NB4 (cell line): ENCODE measurements at regions not wholly inside any gene's neighbourhood (a gene's known extent, or its start where the extent isn't known, plus 50 kb on each side); places are given as distances from the start of the nearest gene placed in this dataset.

Source experiments
- DNase-seq: peaks from one replicate; pipeline ENCODE4 v3.0.0; 2010; ENCODE audit warnings: low read depth
- H3K4me3 ChIP-seq: one replicate; pipeline ENCODE4 v1.5.1; 2011; ENCODE audit warnings: mild to moderate bottlenecking, low read depth, low read length, moderate library complexity
- MYC ChIP-seq: IDR thresholded peaks from 2 replicates; pipeline ENCODE4 v1.6.1; 2011; ENCODE audit warnings: low read depth, low read length
- POLR2A ChIP-seq: IDR thresholded peaks from 2 replicates; pipeline ENCODE4 v1.6.1; 2011; ENCODE audit warnings: mild to moderate bottlenecking; ENCODE audit not compliant: insufficient read length; ENCODE audit errors: extremely low read depth
- TF ChIP-seq, protein P1 (sequence below): IDR thresholded peaks from one replicate; pipeline ENCODE4 v1.5.1; 2012; ENCODE audit warnings: low read depth, low read length
- TF ChIP-seq, protein P2 (sequence below): IDR thresholded peaks from 2 replicates; pipeline ENCODE4 v1.6.1; 2011; ENCODE audit warnings: low read depth, low read length

DNA sequence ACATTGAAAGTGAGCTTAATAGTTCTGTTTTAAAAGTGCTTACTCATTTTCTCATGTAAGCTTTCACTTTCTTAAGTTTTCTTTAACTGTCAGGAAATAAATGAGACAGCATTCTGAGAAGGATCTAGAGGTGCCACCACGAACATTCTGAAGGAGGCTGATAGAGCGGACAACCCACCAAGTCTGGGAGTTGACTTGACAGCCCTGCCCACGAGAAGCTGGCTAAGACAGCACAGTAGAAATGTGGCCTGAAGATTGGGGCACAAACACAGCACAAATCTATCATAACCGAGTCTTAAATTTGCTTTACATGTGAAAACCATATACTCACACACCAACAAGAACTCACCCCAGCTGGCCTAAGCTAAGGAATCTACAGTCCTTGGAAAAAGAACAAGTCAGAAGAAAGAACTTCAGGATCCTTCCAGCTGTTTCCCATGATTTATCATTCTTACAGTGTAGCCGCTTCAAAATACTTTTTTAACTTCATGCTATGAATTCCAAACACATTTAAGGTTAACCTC is 144.2 kb upstream of the TNFAIP3 start:
- H3K4me3 ChIP-seq: no peak overlapping the region
- TF ChIP-seq, protein P1, sequence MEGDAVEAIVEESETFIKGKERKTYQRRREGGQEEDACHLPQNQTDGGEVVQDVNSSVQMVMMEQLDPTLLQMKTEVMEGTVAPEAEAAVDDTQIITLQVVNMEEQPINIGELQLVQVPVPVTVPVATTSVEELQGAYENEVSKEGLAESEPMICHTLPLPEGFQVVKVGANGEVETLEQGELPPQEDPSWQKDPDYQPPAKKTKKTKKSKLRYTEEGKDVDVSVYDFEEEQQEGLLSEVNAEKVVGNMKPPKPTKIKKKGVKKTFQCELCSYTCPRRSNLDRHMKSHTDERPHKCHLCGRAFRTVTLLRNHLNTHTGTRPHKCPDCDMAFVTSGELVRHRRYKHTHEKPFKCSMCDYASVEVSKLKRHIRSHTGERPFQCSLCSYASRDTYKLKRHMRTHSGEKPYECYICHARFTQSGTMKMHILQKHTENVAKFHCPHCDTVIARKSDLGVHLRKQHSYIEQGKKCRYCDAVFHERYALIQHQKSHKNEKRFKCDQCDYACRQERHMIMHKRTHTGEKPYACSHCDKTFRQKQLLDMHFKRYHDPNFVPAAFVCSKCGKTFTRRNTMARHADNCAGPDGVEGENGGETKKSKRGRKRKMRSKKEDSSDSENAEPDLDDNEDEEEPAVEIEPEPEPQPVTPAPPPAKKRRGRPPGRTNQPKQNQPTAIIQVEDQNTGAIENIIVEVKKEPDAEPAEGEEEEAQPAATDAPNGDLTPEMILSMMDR: no peak
- no peak for TF ChIP-seq POLR2A
- peak; percentile 70 for DNase-seq

DNA sequence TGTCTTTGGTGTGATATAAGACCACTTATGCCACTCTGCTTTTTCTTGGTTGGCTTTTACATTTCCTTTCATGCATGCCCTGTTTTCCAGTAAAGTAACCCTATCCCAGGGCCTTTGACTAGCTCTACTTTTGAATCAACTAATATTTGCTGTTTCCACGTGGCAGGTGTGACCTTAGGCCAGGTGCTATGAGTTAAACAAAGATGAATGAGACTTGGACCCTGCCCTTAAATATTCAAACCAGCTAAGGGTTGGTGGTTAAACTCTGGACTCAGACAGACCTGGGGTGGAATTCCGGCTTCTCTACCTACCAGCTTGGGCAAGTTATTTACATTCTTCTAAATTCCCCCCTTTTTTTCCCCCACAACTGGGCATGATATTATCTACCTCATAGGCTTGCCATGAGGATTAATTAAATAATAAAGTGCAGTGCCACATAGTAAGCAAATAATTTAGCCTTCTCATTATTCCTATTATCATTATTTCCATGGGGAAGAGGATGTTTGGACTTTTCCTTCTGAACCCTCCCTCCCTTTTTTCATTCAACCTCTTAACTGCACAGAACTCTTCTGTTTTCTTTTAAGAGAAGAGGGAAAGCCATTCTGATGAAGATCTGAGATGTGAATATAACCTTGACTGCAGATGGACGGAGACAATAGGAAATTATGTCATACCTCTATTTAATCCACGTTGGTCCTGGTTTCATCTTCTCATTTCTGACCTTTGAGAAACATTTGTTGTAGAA is 143.6 kb upstream of the TNFAIP3 start:
- H3K4me3 ChIP-seq: no peak overlapping the region
- no peak for DNase-seq
- no peak for TF ChIP-seq POLR2A
- TF ChIP-seq, protein P1: no peak
- no peak for TF ChIP-seq MYC

DNA sequence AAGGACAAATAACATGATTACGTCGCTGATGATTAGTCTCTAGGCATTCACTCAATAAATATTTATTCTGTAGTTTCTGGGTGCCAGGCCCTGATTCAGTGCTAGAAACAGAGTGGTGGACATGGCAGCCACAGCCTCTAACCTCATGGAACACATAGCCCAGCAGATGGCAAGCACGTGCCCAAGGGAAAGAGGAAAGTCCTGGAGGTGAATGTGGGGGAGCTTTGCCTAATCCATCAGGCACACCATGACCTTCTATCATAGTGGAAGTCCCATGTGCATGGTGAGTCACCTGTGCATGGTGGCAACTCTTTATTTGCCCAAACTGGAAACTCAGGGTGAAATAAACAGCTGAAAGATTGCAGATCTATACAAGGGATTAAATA is 143.0 kb upstream of the TNFAIP3 start:
- TF ChIP-seq, protein P1: no peak
- TF ChIP-seq MYC (no peak), POLR2A (no peak)
- TF ChIP-seq, protein P2, sequence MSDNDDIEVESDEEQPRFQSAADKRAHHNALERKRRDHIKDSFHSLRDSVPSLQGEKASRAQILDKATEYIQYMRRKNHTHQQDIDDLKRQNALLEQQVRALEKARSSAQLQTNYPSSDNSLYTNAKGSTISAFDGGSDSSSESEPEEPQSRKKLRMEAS: no peak
- DNase-seq: no peak
- H3K4me3 ChIP-seq: no peak overlapping the region

DNA sequence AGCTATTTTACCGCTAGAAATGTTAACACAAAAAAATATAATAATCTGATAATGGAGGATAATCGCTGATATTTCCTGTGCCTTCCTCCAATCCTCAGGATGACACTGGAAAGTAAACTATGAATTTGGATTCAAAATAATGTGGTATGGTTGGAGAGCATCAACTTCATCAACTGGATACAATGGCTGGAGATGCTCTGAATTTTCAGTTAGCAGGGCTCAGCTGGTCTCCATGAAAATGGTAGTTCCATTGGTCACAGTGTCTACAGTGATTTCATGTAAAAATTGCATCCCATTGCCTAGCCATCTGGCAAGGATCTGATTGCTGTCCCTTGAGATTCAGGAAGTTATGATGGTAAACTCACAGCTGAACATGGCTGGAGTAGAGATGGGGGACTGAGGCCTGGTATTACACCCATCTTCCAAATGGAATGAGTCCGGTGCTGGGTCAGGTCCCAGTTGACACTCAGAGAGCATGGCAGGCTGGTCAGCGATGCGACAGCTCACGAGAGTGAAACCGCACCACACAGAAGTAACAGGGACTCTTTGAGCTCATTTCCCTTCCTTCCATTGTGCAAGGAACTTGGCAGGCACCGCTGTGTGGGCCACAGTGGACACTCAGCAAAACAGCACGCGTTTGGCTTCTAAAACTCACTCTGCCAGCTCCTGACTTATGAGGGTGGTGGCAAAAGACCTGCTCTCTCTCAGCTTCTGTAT is 142.4 kb upstream of the TNFAIP3 start:
- no peak for DNase-seq
- TF ChIP-seq MYC: no peak
- TF ChIP-seq, protein P2: no peak
- TF ChIP-seq, protein P1: no peak
- no peak for TF ChIP-seq POLR2A
- no peak overlapping the region for H3K4me3 ChIP-seq

DNA sequence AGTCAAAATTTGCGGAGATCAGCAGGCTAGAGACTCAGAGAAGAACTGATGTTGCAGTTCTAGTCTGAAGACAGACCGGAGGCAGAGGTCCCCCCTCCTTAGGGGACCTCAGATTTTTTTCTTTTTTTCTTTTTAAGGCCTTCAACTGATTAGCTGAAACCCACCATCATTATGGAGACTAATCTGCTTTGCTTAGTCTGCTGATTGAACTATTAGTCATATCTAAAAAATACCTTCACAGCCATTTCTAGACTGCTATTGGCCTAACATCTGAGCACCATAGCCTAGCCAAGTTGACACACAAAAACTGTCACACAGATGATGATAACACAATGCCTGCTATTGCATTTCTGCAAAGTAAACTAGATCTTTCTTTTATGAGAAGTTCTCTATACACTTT is 141.1 kb upstream of the TNFAIP3 start:
- no peak overlapping the region for H3K4me3 ChIP-seq
- TF ChIP-seq MYC (no peak), POLR2A (no peak)
- TF ChIP-seq, protein P1: no peak
- TF ChIP-seq, protein P2: no peak
- no peak for DNase-seq

DNA sequence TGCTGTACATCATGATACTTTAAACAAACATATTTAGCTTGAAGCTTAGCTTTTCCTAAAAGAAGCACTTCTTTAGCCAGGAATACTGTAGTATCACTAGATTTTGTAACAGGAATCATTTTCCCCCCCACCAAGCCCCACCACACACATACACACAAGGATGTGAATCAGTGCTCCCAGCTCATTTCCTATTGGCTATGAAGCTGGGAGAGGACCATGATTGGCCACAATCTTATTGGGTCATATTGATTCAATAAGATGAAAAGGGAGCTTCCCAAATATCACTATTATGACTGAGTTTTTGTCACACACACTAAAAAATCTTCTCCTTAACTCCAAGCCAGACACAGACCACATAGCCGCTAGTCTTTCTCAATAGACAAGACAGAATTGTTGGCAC is 140.5 kb upstream of the TNFAIP3 start:
- TF ChIP-seq MYC (no peak), POLR2A (no peak)
- TF ChIP-seq, protein P1: no peak
- no peak overlapping the region for H3K4me3 ChIP-seq
- DNase-seq: no peak
